ENCODE measurements at regions not wholly inside any gene's neighbourhood (a gene's known extent, or its start where the extent isn't known, plus 50 kb on each side); places are given as distances from the start of the nearest gene placed in this dataset.

DNA sequence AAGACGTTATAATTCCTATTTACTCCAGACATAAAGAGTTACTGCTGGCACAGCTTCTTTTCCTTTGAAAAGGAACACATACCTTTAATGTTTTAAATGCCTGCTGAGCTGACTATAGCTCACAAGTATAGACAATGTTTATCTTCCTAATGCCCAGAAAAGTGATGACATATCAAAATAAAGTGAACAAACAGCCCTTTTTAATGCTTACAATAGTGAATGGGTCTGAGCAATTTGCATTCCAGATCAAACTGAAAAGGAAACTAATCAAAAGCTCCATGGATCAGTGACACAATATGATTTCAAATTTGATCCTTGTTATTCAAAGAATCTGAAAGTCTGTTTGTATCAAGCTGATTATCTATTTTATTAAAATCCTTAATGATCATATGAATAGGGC, 233.6 kb upstream of the SEMA3E start:
- Histone ChIP-seq H3K36me3 (no peaks in the 10 kb centered on the region), H3K9me3 (no peaks in the 10 kb centered on the region), H3K27ac (no peak overlapping the region), H3K4me1 (no peaks in the 10 kb centered on the region), H3K4me3 (no peak overlapping the region), H3K27me3 (no peaks in the 10 kb centered on the region)
- 0 to 72% methylated on average over 1 of the region's 1 CpG for WGBS, 2 donors (ENCODE audit: low coverage in 1 of 2)
- ATAC-seq: no peak
- TF ChIP-seq, protein P1, sequence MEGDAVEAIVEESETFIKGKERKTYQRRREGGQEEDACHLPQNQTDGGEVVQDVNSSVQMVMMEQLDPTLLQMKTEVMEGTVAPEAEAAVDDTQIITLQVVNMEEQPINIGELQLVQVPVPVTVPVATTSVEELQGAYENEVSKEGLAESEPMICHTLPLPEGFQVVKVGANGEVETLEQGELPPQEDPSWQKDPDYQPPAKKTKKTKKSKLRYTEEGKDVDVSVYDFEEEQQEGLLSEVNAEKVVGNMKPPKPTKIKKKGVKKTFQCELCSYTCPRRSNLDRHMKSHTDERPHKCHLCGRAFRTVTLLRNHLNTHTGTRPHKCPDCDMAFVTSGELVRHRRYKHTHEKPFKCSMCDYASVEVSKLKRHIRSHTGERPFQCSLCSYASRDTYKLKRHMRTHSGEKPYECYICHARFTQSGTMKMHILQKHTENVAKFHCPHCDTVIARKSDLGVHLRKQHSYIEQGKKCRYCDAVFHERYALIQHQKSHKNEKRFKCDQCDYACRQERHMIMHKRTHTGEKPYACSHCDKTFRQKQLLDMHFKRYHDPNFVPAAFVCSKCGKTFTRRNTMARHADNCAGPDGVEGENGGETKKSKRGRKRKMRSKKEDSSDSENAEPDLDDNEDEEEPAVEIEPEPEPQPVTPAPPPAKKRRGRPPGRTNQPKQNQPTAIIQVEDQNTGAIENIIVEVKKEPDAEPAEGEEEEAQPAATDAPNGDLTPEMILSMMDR (IDR thresholded peaks at IDR 0.05): no peak
- TF ChIP-seq EP300 (IDR thresholded peaks at IDR 0.05) (no peak), POLR2A (IDR thresholded peaks at IDR 0.05) (no peak), POLR2AphosphoS5 (IDR thresholded peaks at IDR 0.05) (no peak)

DNA sequence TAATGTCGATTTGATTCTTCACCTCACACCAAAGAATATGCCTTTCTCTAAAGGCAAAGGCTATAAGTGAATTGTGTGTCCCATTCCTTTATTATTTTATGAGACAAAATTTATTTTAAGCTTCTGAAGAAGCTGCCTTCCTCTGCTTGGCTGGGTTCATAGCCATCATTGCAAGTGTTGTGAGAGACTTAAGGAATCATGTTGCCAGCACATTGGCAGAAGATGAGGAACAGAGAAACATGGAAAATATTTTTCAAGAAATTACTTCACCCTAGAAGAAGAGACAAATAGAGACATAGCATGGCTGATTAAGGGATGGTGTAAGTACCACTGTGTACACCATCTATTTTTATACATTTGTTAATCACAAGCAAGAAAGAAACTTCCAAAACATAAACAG, 230.1 kb upstream of the SEMA3E start:
- Histone ChIP-seq H3K4me1 (no peaks in the 10 kb centered on the region), H3K4me3 (no peak overlapping the region), H3K27ac (peak overlapping the region in 1 of 4 donors; percentile 5), H3K9me3 (no peaks in the 10 kb centered on the region), H3K27me3 (no peaks in the 10 kb centered on the region), H3K36me3 (no peaks in the 10 kb centered on the region)
- peak; percentile 51 for ATAC-seq
- TF ChIP-seq, protein P1 (IDR thresholded peaks at IDR 0.05): no peak
- no peak for TF ChIP-seq POLR2AphosphoS5 (IDR thresholded peaks at IDR 0.05)
- no peak for TF ChIP-seq POLR2A (IDR thresholded peaks at IDR 0.05)
- no peak for TF ChIP-seq EP300 (IDR thresholded peaks at IDR 0.05)
- 35 to 55% methylated on average over 1 of the region's 1 CpG for WGBS, 2 donors (ENCODE audit: low coverage in 1 of 2)

DNA sequence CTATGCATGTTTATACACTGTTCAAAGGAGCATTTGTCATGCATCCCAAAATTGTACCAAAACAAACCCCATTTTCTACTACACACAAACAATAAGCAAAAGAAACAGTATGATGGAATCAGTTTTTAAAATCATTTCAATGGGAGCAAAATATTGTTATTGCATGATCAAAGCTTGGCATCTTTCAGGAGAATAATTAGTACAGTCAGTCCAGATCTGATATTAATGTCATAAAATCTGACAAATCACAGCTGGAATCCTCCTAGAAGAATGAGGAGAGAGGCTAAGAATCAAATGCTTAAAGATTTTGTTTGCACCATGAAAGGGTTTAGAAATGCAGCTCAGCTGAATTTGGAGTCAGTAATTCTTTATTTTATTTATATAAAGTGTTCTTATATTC, 229.7 kb upstream of the SEMA3E start:
- no peak overlapping the region for H3K4me3 ChIP-seq
- no peak for ATAC-seq
- no peaks in the 10 kb centered on the region for H3K36me3 ChIP-seq
- H3K9me3 ChIP-seq: no peaks in the 10 kb centered on the region
- no peaks in the 10 kb centered on the region for H3K4me1 ChIP-seq
- no peaks in the 10 kb centered on the region for H3K27me3 ChIP-seq
- no peak for TF ChIP-seq POLR2AphosphoS5 (IDR thresholded peaks at IDR 0.05)
- TF ChIP-seq EP300 (IDR thresholded peaks at IDR 0.05): no peak
- TF ChIP-seq, protein P1 (IDR thresholded peaks at IDR 0.05): no peak
- peak overlapping the region in 1 of 4 donors; percentile 5 for H3K27ac ChIP-seq

DNA sequence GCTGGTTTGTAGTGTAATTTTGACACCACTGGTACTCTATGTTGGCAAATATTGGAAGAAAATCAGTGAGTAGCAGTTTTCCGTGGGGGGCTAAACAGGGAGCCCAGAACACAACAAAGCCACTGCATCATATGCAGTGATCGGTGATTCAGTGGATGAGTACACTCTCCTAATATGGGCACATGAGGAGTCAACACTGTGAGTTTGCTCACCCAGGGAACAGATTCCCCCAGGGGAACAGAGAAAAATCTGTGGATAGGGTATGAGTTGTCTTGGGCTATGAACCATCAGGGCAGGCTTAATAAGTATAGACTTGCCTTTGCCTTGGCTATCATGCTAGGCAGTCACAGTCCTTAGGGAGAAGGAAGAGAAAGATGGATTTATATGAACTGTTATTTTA, 227.7 kb upstream of the SEMA3E start:
- Histone ChIP-seq H3K4me1 (no peaks in the 10 kb centered on the region), H3K27me3 (no peaks in the 10 kb centered on the region), H3K27ac (no peak overlapping the region), H3K4me3 (no peak overlapping the region), H3K9me3 (no peaks in the 10 kb centered on the region), H3K36me3 (no peaks in the 10 kb centered on the region)
- no peak for TF ChIP-seq POLR2AphosphoS5 (IDR thresholded peaks at IDR 0.05)
- TF ChIP-seq, protein P1 (IDR thresholded peaks at IDR 0.05): no peak
- TF ChIP-seq POLR2A (IDR thresholded peaks at IDR 0.05): no peak
- no peak for TF ChIP-seq EP300 (IDR thresholded peaks at IDR 0.05)
- 85 to 94% methylated on average over 2 of the region's 2 CpGs for WGBS, 2 donors (ENCODE audit: low coverage in 1 of 2)
- ATAC-seq: no peak

DNA sequence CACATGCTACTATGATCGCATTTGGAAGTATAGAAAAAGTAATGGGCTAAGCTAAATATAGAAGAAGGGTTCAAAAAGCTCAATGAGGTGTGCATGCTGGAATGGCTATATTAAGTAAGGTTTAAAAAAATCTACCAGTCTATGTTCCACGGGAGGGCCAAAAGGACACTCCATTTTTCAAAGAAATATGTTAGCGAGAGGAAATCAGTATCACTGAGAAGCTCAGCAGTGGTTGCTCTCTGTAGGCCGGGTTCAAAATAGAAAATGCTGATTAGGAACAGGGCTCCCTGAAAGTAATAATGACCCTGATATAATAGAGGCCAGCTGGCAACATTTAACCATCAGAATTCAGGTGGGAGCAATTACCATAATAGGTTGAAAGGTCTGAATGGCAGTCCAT, 224.5 kb upstream of the SEMA3E start:
- Histone ChIP-seq H3K36me3 (no peaks in the 10 kb centered on the region), H3K4me3 (no peak overlapping the region), H3K4me1 (no peaks in the 10 kb centered on the region), H3K9me3 (no peaks in the 10 kb centered on the region), H3K27ac (no peak overlapping the region), H3K27me3 (no peaks in the 10 kb centered on the region)
- no peak for ATAC-seq
- WGBS, 2 donors (ENCODE audit: low coverage in 1 of 2): 87 to 88% methylated on average over 4 of the region's 4 CpGs
- TF ChIP-seq POLR2AphosphoS5 (IDR thresholded peaks at IDR 0.05) (no peak), EP300 (IDR thresholded peaks at IDR 0.05) (no peak), POLR2A (IDR thresholded peaks at IDR 0.05) (no peak)
- TF ChIP-seq, protein P1 (IDR thresholded peaks at IDR 0.05): no peak

Data from gastroesophageal sphincter (tissue), 4 donors.